Spleen (tissue), 7 donors: ENCODE measurements at regions not wholly inside any gene's neighbourhood (a gene's known extent, or its start where the extent isn't known, plus 50 kb on each side); places are given as distances from the start of the nearest gene placed in this dataset.

Experiments
- CTCF ChIP-seq, 11 experiments: fragments of 200-600 bp in 7 of 11; fragments of 450-650 bp in 4 of 11; sonication (generic) in 4 of 11; IDR thresholded peaks in 8 of 11; conservative IDR thresholded peaks in 3 of 11; 1 replicate in 7 of 11; 2 replicates in 4 of 11; pipeline versions ENCODE4 v1.4.0 to v1.8.0; 2016 to 2021; ENCODE audit warnings: antibody characterized with exemption in 11 of 11, inconsistent platforms in 4 of 11, mild to moderate bottlenecking in 1 of 11
- POLR2A ChIP-seq, 3 donors: fragments of 450-650 bp; IDR thresholded peaks; one replicate each; pipeline ENCODE4 v1.5.1; 2017; ENCODE audit warnings: antibody characterized with exemption in 3 of 3, mild to moderate bottlenecking in 1 of 3
- POLR2AphosphoS5 ChIP-seq, 3 donors: sonication (generic); formaldehyde crosslinking; IDR thresholded peaks; one replicate each; pipeline ENCODE4 v1.5.1; 2017; ENCODE audit warnings: antibody characterized with exemption in 3 of 3
- donor health status: DM: no; HTN: no; CAD: no; lungs with moderate emphysema.
- donor health status: DM: no; HTN: no; CAD: no.
- donor health status: DM: no; HTN: no; CAD: no.

- TF ChIP-seq CTCF (IDR thresholded peaks at IDR 0.05 in 8 of 11, conservative IDR thresholded peaks at IDR 0.05 in 3 of 11) (no peak), POLR2A (IDR thresholded peaks at IDR 0.05) (no peak), POLR2AphosphoS5 (IDR thresholded peaks at IDR 0.05) (no peak)
Observed at GRCh38 chr11:22465620-22466019, 127.4 kb downstream of the SLC17A6 start.
